ENCODE measurements at regions not wholly inside any gene's neighbourhood (a gene's known extent, or its start where the extent isn't known, plus 50 kb on each side); places are given as distances from the start of the nearest gene placed in this dataset.

- no peak for TF ChIP-seq CTCF (IDR thresholded peaks at IDR 0.05)
- no peak for TF ChIP-seq GABPA (IDR thresholded peaks at IDR 0.05; ENCODE audit: low read depth)
Measured at GRCh38 chr10:120381931-120382330, 75.1 kb upstream of the PLPP4 start.
